Kidney tubule cell (primary cell): ENCODE measurements at regions not wholly inside any gene's neighbourhood (a gene's known extent, or its start where the extent isn't known, plus 50 kb on each side); places are given as distances from the start of the nearest gene placed in this dataset.
"Not testable (repeated sequence)": the region's sequence is repeated elsewhere in the genome, so short reads cannot be mapped to it uniquely, and the experiment has no call there.

Experiments used
- DNase-seq: peaks from one replicate; pipeline ENCODE4 v3.0.0-alpha.2; 2018; ENCODE audit warnings: low spot score

- no peak for DNase-seq
Measured at GRCh38 chr5:108451269-108451668, 69.4 kb upstream of the FBXL17 start.

GRCh38 chr5:108444130-108444529 lies 62.2 kb upstream of the FBXL17 start:
- DNase-seq, result not testable (repeated sequence)

- not testable (repeated sequence) for DNase-seq
Measured at GRCh38 chr5:108442063-108442651, 60.3 kb upstream of the FBXL17 start.

- DNase-seq, result no peak
Measured at GRCh38 chr5:108437425-108437824, 55.5 kb upstream of the FBXL17 start.

GRCh38 chr5:108436696-108437095 lies 54.8 kb upstream of the FBXL17 start:
- DNase-seq, result no peak

- DNase-seq, result no peak
Measured at GRCh38 chr5:108433600-108433999, 51.7 kb upstream of the FBXL17 start.

GRCh38 chr5:108432024-108432423 lies 50.1 kb upstream of the FBXL17 start:
- DNase-seq, result peak; percentile 37
